WTC11 (cell line): ENCODE measurements at regions not wholly inside any gene's neighbourhood (a gene's known extent, or its start where the extent isn't known, plus 50 kb on each side); places are given as distances from the start of the nearest gene placed in this dataset.
"Not testable (repeated sequence)": the region's sequence is repeated elsewhere in the genome, so short reads cannot be mapped to it uniquely, and the experiment has no call there.

Experiments used
- ATAC-seq: fragments of 200-7000 bp; cut with Tn5 transposase; 2 replicates; pipeline ENCODE4 v1.10.0; 2021; ENCODE audit warnings: mild to moderate bottlenecking, moderate library complexity
- CTCF ChIA-PET: fragments of 300-600 bp; sonication (Branson Sonifier 250); formaldehyde crosslinking; loops from one replicate; lab custom pipeline; 2021; ENCODE audit warnings: antibody characterized with exemption; lab: Charles Lee
- POLR2A ChIA-PET: fragments of 350-600 bp; sonication (Branson Sonifier 250); formaldehyde crosslinking; loops from one replicate; lab custom pipeline; 2021; ENCODE audit warnings: antibody characterized with exemption; lab: Charles Lee
- DNase-seq: peaks from one replicate; pipeline ENCODE4 v3.0.0; 2021; ENCODE audit warnings: low spot score
- H3K27ac Mint-ChIP-seq: 2 replicates; pipeline ENCODE4 v1.8.0; 2021; ENCODE audit warnings: mixed read lengths
- H3K27me3 Mint-ChIP-seq: 2 replicates; pipeline ENCODE4 v1.8.0; 2021; ENCODE audit warnings: low read depth, mild to moderate bottlenecking, moderate library complexity, mixed read lengths
- H3K36me3 Mint-ChIP-seq: 2 replicates; pipeline ENCODE4 v1.8.0; 2021; ENCODE audit warnings: mixed read lengths
- H3K4me1 Mint-ChIP-seq: 2 replicates; pipeline ENCODE4 v1.8.0; 2022; ENCODE audit warnings: mixed read lengths
- H3K4me3 Mint-ChIP-seq: 2 replicates; pipeline ENCODE4 v1.8.0; 2021; ENCODE audit warnings: mild to moderate bottlenecking, moderate library complexity, mixed read lengths
- H3K9me3 Mint-ChIP-seq: 2 replicates; pipeline ENCODE4 v1.8.0; 2021; ENCODE audit warnings: mixed read lengths

DNA sequence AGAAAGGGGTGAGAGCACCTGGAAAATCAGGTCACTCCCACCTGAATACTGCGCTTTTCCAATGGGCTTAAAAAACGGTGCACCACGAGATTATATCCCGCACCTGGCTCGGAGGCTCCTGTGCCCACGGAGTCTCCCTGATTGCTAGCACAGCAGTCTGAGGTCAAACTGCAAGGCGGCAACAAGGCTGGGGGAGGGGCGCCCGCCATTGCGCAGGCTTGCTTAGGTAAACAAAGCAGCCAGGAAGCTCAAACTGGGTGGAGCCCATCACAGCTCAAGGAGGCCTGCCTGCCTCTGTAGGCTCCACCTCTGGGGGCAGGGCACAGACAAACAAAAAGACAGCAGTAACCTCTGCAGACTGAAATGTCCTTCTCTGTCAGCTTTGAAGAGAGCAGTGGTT is 160.6 kb downstream of the EMB start:
- H3K4me3 Mint-ChIP-seq, H3K27ac Mint-ChIP-seq, DNase-seq, CTCF ChIA-PET, H3K4me1 Mint-ChIP-seq, POLR2A ChIA-PET, ATAC-seq: not testable (repeated sequence)
- Mint-ChIP-seq H3K36me3 (peaks cover 58% of the 10 kb centered on the region), H3K27me3 (peaks cover 10% of the 10 kb centered on the region), H3K9me3 (peaks cover 72% of the 10 kb centered on the region)
